HG02852 (cell line): ENCODE measurements at regions not wholly inside any gene's neighbourhood (a gene's known extent, or its start where the extent isn't known, plus 50 kb on each side); places are given as distances from the start of the nearest gene placed in this dataset.
"Not testable (repeated sequence)": the region's sequence is repeated elsewhere in the genome, so short reads cannot be mapped to it uniquely, and the experiment has no call there.

Experiments
- ATAC-seq: cut with Tn5 transposase; IDR thresholded peaks from one replicate; pipeline ENCODE4 v1.9.1; 2021; ENCODE audit warnings: mild to moderate bottlenecking, moderate library complexity; ENCODE audit not compliant: unreplicated experiment

- ATAC-seq: no peak
Measured at GRCh38 chr22:47411006-47411405, 648.6 kb downstream of the TBC1D22A start.

- no peak for ATAC-seq
Measured at GRCh38 chr22:47409539-47410275, 647.3 kb downstream of the TBC1D22A start.

- no peak for ATAC-seq
Measured at GRCh38 chr22:47408409-47408808, 646.0 kb downstream of the TBC1D22A start.

GRCh38 chr22:47407461-47408025 lies 645.1 kb downstream of the TBC1D22A start:
- ATAC-seq: no peak

- ATAC-seq: no peak
Measured at GRCh38 chr22:47406896-47407295, 644.4 kb downstream of the TBC1D22A start.

- no peak for ATAC-seq
Measured at GRCh38 chr22:47406180-47406834, 643.9 kb downstream of the TBC1D22A start.

GRCh38 chr22:47405222-47405621 lies 642.8 kb downstream of the TBC1D22A start:
- not testable (repeated sequence) for ATAC-seq

- no peak for ATAC-seq
Measured at GRCh38 chr22:47402876-47403525, 640.6 kb downstream of the TBC1D22A start.

GRCh38 chr22:47401976-47402770 lies 639.7 kb downstream of the TBC1D22A start:
- ATAC-seq: no peak

GRCh38 chr22:47401592-47401898 lies 639.1 kb downstream of the TBC1D22A start:
- ATAC-seq: no peak

- no peak for ATAC-seq
Measured at GRCh38 chr22:47400701-47401591, 638.5 kb downstream of the TBC1D22A start.

GRCh38 chr22:47400131-47400530 lies 637.7 kb downstream of the TBC1D22A start:
- ATAC-seq: not testable (repeated sequence)

- no peak for ATAC-seq
Measured at GRCh38 chr22:47398921-47399790, 636.7 kb downstream of the TBC1D22A start.

GRCh38 chr22:47398491-47398890 lies 636.0 kb downstream of the TBC1D22A start:
- no peak for ATAC-seq

- no peak for ATAC-seq
Measured at GRCh38 chr22:47397673-47398072, 635.2 kb downstream of the TBC1D22A start.

GRCh38 chr22:47396515-47396914 lies 634.1 kb downstream of the TBC1D22A start:
- no peak for ATAC-seq

GRCh38 chr22:47396105-47396504 lies 633.7 kb downstream of the TBC1D22A start:
- ATAC-seq: no peak

GRCh38 chr22:47395481-47395880 lies 633.0 kb downstream of the TBC1D22A start:
- no peak for ATAC-seq
